Subcutaneous abdominal adipose tissue (tissue), 5 donors: ENCODE measurements at regions not wholly inside any gene's neighbourhood (a gene's known extent, or its start where the extent isn't known, plus 50 kb on each side); places are given as distances from the start of the nearest gene placed in this dataset.

ENCODE experiments used
- H3K27ac ChIP-seq: one replicate; pipeline ENCODE4 v1.7.0; 2013; ENCODE audit warnings: low read depth, mild to moderate bottlenecking, inconsistent platforms, low read length, moderate library complexity
- H3K27me3 ChIP-seq, 5 donors: one replicate each; pipeline ENCODE4 v1.7.0; 2013; ENCODE audit warnings: low read length in 5 of 5, inconsistent platforms in 1 of 5; ENCODE audit not compliant: control insufficient read depth in 5 of 5, insufficient read depth in 4 of 5
- H3K36me3 ChIP-seq, 5 donors: one replicate each; pipeline ENCODE4 v1.7.0; 2013; ENCODE audit warnings: low read length in 5 of 5; ENCODE audit not compliant: control insufficient read depth in 5 of 5, insufficient read depth in 5 of 5
- H3K4me1 ChIP-seq, 5 donors: one replicate each; pipeline ENCODE4 v1.7.0; 2013; ENCODE audit warnings: low read length in 5 of 5, mild to moderate bottlenecking in 3 of 5, moderate library complexity in 1 of 5; ENCODE audit not compliant: control insufficient read depth in 5 of 5, insufficient read depth in 5 of 5
- H3K4me3 ChIP-seq, 5 donors: one replicate each; pipeline ENCODE4 v1.7.0; 2013; ENCODE audit warnings: low read length in 5 of 5, low read depth in 1 of 5
- H3K9ac ChIP-seq, 5 donors: one replicate each; pipeline ENCODE4 v1.7.0; 2013; ENCODE audit warnings: low read length in 5 of 5, mild to moderate bottlenecking in 4 of 5, moderate library complexity in 3 of 5
- H3K9me3 ChIP-seq, 5 donors: one replicate each; pipeline ENCODE4 v1.7.0; 2013; ENCODE audit warnings: low read length in 5 of 5; ENCODE audit not compliant: control insufficient read depth in 5 of 5
- donor health status: healthy.
- donor health status: healthy.
- donor health status: healthy.
- donor health status: healthy.
- donor health status: healthy.

DNA sequence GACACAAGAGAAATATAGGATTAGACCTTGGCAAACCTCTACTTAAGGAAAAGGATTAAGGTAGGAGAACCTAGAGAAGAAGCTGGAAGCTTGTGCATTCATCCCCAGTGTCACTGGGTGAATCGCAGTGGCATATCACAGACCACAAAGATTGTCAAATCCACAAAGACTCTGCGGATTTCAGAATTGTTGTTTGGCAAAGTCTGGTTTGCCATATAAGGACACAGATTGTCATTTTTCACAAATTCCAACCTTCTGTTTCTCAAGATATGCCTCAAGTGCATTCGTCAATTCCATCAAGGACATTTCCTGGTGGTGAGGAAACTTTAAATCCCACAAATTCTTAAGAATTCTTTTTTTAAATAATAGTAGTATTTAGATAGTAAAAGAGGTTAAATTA lies 395.1 kb upstream of the PAPPA start:
- H3K9me3 ChIP-seq, result no peaks in the 10 kb centered on the region
- no peaks in the 10 kb centered on the region for H3K4me1 ChIP-seq
- no peak overlapping the region for H3K9ac ChIP-seq
- no peaks in the 10 kb centered on the region for H3K27me3 ChIP-seq
- H3K4me3 ChIP-seq, result no peak overlapping the region
- no peaks in the 10 kb centered on the region for H3K36me3 ChIP-seq
- H3K27ac ChIP-seq, result no peak overlapping the region

GRCh38 chr9:115759426-115759825 lies 394.2 kb upstream of the PAPPA start:
- no peaks in the 10 kb centered on the region for H3K36me3 ChIP-seq
- no peak overlapping the region for H3K27ac ChIP-seq
- H3K4me3 ChIP-seq, result no peak overlapping the region
- no peaks in the 10 kb centered on the region for H3K27me3 ChIP-seq
- H3K4me1 ChIP-seq, result no peaks in the 10 kb centered on the region
- no peaks in the 10 kb centered on the region for H3K9me3 ChIP-seq
- no peak overlapping the region for H3K9ac ChIP-seq

GRCh38 chr9:115764645-115765044 lies 388.9 kb upstream of the PAPPA start:
- no peaks in the 10 kb centered on the region for H3K36me3 ChIP-seq
- no peak overlapping the region for H3K27ac ChIP-seq
- H3K9ac ChIP-seq, result no peak overlapping the region
- H3K27me3 ChIP-seq, result no peaks in the 10 kb centered on the region
- H3K4me1 ChIP-seq, result no peaks in the 10 kb centered on the region
- no peak overlapping the region for H3K4me3 ChIP-seq
- no peaks in the 10 kb centered on the region for H3K9me3 ChIP-seq

DNA sequence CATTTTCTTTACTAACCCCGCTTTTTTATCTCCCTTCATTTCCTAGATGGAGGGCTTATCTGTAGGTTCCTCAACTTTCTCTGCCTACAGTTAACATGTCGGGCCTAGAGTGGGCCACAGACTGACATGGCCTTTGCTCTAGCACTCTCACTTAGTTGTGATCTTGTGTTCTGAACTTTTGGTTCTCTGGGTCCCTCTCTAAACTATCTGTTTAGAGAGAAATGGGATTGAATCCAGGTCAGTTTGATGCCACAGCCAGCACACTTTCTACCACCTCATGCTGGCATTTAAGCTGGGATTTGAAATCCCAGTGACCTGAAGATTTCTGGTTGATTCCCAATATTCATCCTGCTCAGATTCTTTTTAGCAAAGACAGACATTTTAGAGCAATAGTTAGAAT lies 388.5 kb upstream of the PAPPA start:
- Histone ChIP-seq H3K27ac (no peak overlapping the region), H3K9me3 (no peaks in the 10 kb centered on the region), H3K9ac (no peak overlapping the region), H3K36me3 (no peaks in the 10 kb centered on the region), H3K4me1 (no peaks in the 10 kb centered on the region), H3K4me3 (no peak overlapping the region), H3K27me3 (no peaks in the 10 kb centered on the region)

- H3K36me3 ChIP-seq, result no peaks in the 10 kb centered on the region
- H3K9me3 ChIP-seq, result no peaks in the 10 kb centered on the region
- no peaks in the 10 kb centered on the region for H3K27me3 ChIP-seq
- H3K9ac ChIP-seq, result no peak overlapping the region
- no peaks in the 10 kb centered on the region for H3K4me1 ChIP-seq
- H3K27ac ChIP-seq, result no peak overlapping the region
- no peak overlapping the region for H3K4me3 ChIP-seq
These were observed 387.1 kb upstream of the PAPPA start for GRCh38 chr9:115766370-115766955.

DNA sequence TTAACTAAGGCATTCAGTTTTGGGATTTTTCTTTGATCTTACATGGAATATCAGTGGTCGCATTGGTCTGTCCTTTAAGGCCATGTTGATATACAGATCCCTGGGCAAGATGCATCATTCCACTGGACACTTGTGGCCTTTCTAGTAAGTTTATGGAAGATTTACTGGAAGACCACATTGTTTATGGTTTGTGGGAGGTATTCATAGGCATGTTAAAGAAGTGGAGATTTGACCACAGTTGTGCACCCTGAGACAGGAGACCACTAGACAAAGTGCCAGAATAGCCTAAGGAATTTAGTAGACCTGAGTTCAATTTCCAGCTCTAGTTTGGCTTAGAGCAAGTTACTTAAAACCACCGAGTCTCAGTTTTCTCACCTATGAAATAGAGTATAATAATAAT lies 383.1 kb upstream of the PAPPA start:
- Histone ChIP-seq H3K4me3 (no peak overlapping the region), H3K4me1 (no peaks in the 10 kb centered on the region), H3K9me3 (no peaks in the 10 kb centered on the region), H3K36me3 (no peaks in the 10 kb centered on the region), H3K27me3 (no peaks in the 10 kb centered on the region), H3K9ac (no peak overlapping the region), H3K27ac (no peak overlapping the region)

DNA sequence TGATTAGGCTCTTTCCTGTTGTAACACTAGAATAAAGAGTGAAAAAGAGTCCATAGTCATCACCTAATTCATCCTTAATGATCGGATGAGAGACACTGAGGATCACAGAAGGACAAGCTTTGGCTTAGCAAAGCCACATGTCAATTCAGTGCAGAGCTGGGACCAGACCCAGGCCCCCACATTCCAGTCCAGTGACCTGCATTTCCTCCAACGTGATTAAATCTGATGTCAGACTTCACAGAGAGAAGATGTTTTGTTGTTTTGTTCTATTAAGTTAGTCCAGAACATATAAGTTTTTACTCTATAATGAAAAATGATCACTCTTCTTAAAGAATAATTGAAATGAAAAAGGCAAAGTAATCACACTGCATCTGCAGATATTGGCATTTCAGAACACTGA lies 377.9 kb upstream of the PAPPA start:
- no peaks in the 10 kb centered on the region for H3K27me3 ChIP-seq
- no peak overlapping the region for H3K27ac ChIP-seq
- no peak overlapping the region for H3K9ac ChIP-seq
- H3K36me3 ChIP-seq, result no peaks in the 10 kb centered on the region
- H3K4me3 ChIP-seq, result no peak overlapping the region
- peaks cover 0 to 3% (median 0%) of the 10 kb centered on the region in 5 donors for H3K9me3 ChIP-seq
- no peaks in the 10 kb centered on the region for H3K4me1 ChIP-seq

DNA sequence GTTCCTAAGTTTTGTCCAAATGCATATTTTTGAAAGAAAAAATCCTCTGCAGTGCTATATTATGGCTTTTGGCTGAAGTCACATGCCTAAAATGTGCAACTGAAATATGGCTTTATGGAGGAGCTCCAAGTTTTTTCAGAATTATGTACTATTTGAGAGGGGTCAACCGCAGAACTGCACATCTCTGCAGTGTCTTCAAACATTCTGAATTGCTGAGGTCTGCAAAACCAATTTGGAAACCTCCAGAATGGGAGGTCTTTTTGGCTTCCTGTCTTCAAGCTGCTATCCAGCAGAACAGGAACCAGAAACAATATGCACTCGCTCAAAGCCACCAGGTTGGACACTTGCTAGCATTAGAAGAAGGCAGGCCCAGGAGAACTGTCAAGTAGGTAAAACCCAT lies 376.0 kb upstream of the PAPPA start:
- Histone ChIP-seq H3K9me3 (peaks cover 0 to 3% (median 0%) of the 10 kb centered on the region in 5 donors), H3K9ac (no peak overlapping the region), H3K4me3 (no peak overlapping the region), H3K27ac (no peak overlapping the region), H3K4me1 (no peaks in the 10 kb centered on the region), H3K36me3 (no peaks in the 10 kb centered on the region), H3K27me3 (no peaks in the 10 kb centered on the region)

- no peaks in the 10 kb centered on the region for H3K27me3 ChIP-seq
- H3K9ac ChIP-seq, result no peak overlapping the region
- no peak overlapping the region for H3K4me3 ChIP-seq
- no peak overlapping the region for H3K27ac ChIP-seq
- peaks cover 0 to 3% (median 0%) of the 10 kb centered on the region in 5 donors for H3K9me3 ChIP-seq
- no peaks in the 10 kb centered on the region for H3K36me3 ChIP-seq
- H3K4me1 ChIP-seq, result no peaks in the 10 kb centered on the region
These were observed 372.4 kb upstream of the PAPPA start for GRCh38 chr9:115781070-115781736.

- H3K4me3 ChIP-seq, result no peak overlapping the region
- H3K27ac ChIP-seq, result no peak overlapping the region
- no peaks in the 10 kb centered on the region for H3K9me3 ChIP-seq
- no peaks in the 10 kb centered on the region for H3K27me3 ChIP-seq
- H3K4me1 ChIP-seq, result no peaks in the 10 kb centered on the region
- H3K9ac ChIP-seq, result no peak overlapping the region
- no peaks in the 10 kb centered on the region for H3K36me3 ChIP-seq
These were observed 367.3 kb upstream of the PAPPA start for GRCh38 chr9:115786321-115786720.
